GM23338 (cell line): ENCODE measurements at regions not wholly inside any gene's neighbourhood (a gene's known extent, or its start where the extent isn't known, plus 50 kb on each side); places are given as distances from the start of the nearest gene placed in this dataset.

Experiments used
- ATAC-seq: fragments of 200-7000 bp; cut with Tn5 transposase; 3 replicates; pipeline ENCODE4 v1.9.1; 2020
- DNase-seq: peaks from one replicate; pipeline ENCODE4 v3.0.0-alpha.2; 2015; ENCODE audit warnings: low spot score
- H2AFZ ChIP-seq: fragments of 200-600 bp; sonication (generic); 2 replicates; pipeline ENCODE4 v1.8.0; 2016; ENCODE audit warnings: antibody characterized with exemption, mild to moderate bottlenecking, moderate library complexity
- H3F3A ChIP-seq: fragments of 200-600 bp; sonication (generic); replicated peaks from 2 replicates; pipeline ENCODE4 v1.8.0; 2017; ENCODE audit warnings: antibody characterized with exemption, mixed run types, low read depth
- H3K27ac ChIP-seq: fragments of 200-600 bp; sonication (generic); 2 replicates; pipeline ENCODE4 v1.6.1; 2016; ENCODE audit warnings: low read depth
- H3K27me3 ChIP-seq: fragments of 200-600 bp; sonication (generic); 2 replicates; pipeline ENCODE4 v1.8.0; 2016; ENCODE audit warnings: mild to moderate bottlenecking, mixed run types, moderate library complexity; ENCODE audit not compliant: insufficient read depth
- H3K36me3 ChIP-seq: fragments of 200-600 bp; sonication (generic); 2 replicates; pipeline ENCODE4 v1.8.0; 2016; ENCODE audit warnings: mild to moderate bottlenecking; ENCODE audit not compliant: insufficient read depth
- H3K4me1 ChIP-seq: fragments of 200-600 bp; sonication (generic); 2 replicates; pipeline ENCODE4 v1.8.0; 2016; ENCODE audit warnings: mild to moderate bottlenecking, moderate library complexity; ENCODE audit not compliant: insufficient read depth
- H3K4me2 ChIP-seq: fragments of 200-600 bp; sonication (generic); 2 replicates; pipeline ENCODE4 v1.7.1; 2017; ENCODE audit warnings: mixed run types
- H3K4me3 ChIP-seq: fragments of 200-600 bp; sonication (generic); 2 replicates; pipeline ENCODE4 v1.6.1; 2016; ENCODE audit warnings: mixed run types
- H3K79me2 ChIP-seq: fragments of 200-600 bp; sonication (generic); replicated peaks from 2 replicates; pipeline ENCODE4 v1.8.0; 2017; ENCODE audit warnings: mild to moderate bottlenecking; ENCODE audit not compliant: insufficient read depth
- H3K9me2 ChIP-seq: fragments of 200-600 bp; sonication (generic); 2 replicates; pipeline ENCODE4 v1.8.0; 2017; ENCODE audit not compliant: insufficient read depth
- H4K20me1 ChIP-seq: fragments of 200-600 bp; sonication (generic); replicated peaks from 2 replicates; pipeline ENCODE4 v1.8.0; 2017; ENCODE audit warnings: mild to moderate bottlenecking; ENCODE audit not compliant: insufficient read depth
- H3K27ac Mint-ChIP-seq: 2 replicates; pipeline ENCODE4 v1.8.0; 2020; ENCODE audit warnings: inconsistent platforms, mild to moderate bottlenecking, moderate library complexity, mixed read lengths
- H3K27me3 Mint-ChIP-seq: 3 replicates; pipeline ENCODE4 v1.8.0; 2022; ENCODE audit warnings: low read depth, mild to moderate bottlenecking, moderate library complexity, mixed read lengths, inconsistent platforms; ENCODE audit not compliant: insufficient read depth, poor library complexity
- H3K36me3 Mint-ChIP-seq: 3 replicates; pipeline ENCODE4 v1.8.0; 2021; ENCODE audit warnings: low read depth, mild to moderate bottlenecking, inconsistent platforms, moderate library complexity, mixed read lengths
- H3K4me1 Mint-ChIP-seq: 3 replicates; pipeline ENCODE4 v1.8.0; 2020; ENCODE audit warnings: mild to moderate bottlenecking, inconsistent platforms, mixed read lengths
- H3K4me3 Mint-ChIP-seq: 3 replicates; pipeline ENCODE4 v1.8.0; 2021; ENCODE audit warnings: moderate library complexity, mild to moderate bottlenecking, inconsistent platforms, mixed read lengths
- H3K9me3 Mint-ChIP-seq: 3 replicates; pipeline ENCODE4 v1.8.0; 2020; ENCODE audit warnings: moderate library complexity, mild to moderate bottlenecking, inconsistent platforms, mixed read lengths
- CTCF ChIP-seq, 2 experiments: fragments of 200-600 bp in 1 of 2; sonication (generic) in 1 of 2; conservative IDR thresholded peaks; 2 replicates each; pipeline versions ENCODE4 v1.5.1 to v1.6.1; 2016 to 2017; ENCODE audit warnings: antibody characterized with exemption in 2 of 2, low read depth in 2 of 2, mild to moderate bottlenecking in 2 of 2, moderate library complexity in 1 of 2
- EZH2 ChIP-seq: fragments of 200-600 bp; sonication (generic); IDR thresholded peaks from one replicate; pipeline ENCODE4 v1.8.0; 2017; ENCODE audit warnings: antibody characterized with exemption, mild to moderate bottlenecking, low read depth; ENCODE audit not compliant: unreplicated experiment
- EZH2phosphoT487 ChIP-seq: fragments of 200-600 bp; sonication (generic); IDR thresholded peaks from one replicate; pipeline ENCODE4 v1.8.1; 2018; ENCODE audit warnings: antibody characterized with exemption; ENCODE audit not compliant: unreplicated experiment
- NANOG ChIP-seq: IDR thresholded peaks from 2 replicates; pipeline ENCODE4 v1.6.1; 2016; ENCODE audit warnings: antibody characterized with exemption, borderline replicate concordance
- STAT1 ChIP-seq: IDR thresholded peaks from one replicate; pipeline ENCODE4 v1.6.1; 2016; ENCODE audit warnings: antibody characterized with exemption; ENCODE audit not compliant: unreplicated experiment
- ZNF114 ChIP-seq: fragments of 250-450 bp; sonication (Bioruptor Pico); IDR thresholded peaks from 2 replicates; pipeline ENCODE4 v1.5.0; 2020; ENCODE audit warnings: mild to moderate bottlenecking, moderate library complexity
- ZNF331 ChIP-seq: fragments of 250-450 bp; sonication (Bioruptor Pico); IDR thresholded peaks from 2 replicates; pipeline ENCODE4 v1.5.0; 2020; ENCODE audit warnings: low read depth, mild to moderate bottlenecking, moderate library complexity
- ZNF462 ChIP-seq: fragments of 250-450 bp; sonication (Bioruptor Pico); IDR thresholded peaks from 2 replicates; pipeline ENCODE4 v1.5.0; 2020; ENCODE audit warnings: mild to moderate bottlenecking, moderate library complexity

GRCh38 chr2:22838461-22838860 is 546.5 kb upstream of the KLHL29 start:
- H3K4me3 ChIP-seq, result no peak overlapping the region
- no peaks in the 10 kb centered on the region for H3K27me3 ChIP-seq
- Mint-ChIP-seq H3K4me1 (no peaks in the 10 kb centered on the region), H3K36me3 (no peaks in the 10 kb centered on the region), H3K27me3 (no peaks in the 10 kb centered on the region), H3K4me3 (no peak overlapping the region), H3K9me3 (no peaks in the 10 kb centered on the region), H3K27ac (no peak overlapping the region)
- H4K20me1 ChIP-seq, result no peaks in the 10 kb centered on the region
- H3K4me1 ChIP-seq, result no peaks in the 10 kb centered on the region
- ATAC-seq (no peak), DNase-seq (no peak)
- no peak overlapping the region for H3K27ac ChIP-seq
- H3K36me3 ChIP-seq, result no peaks in the 10 kb centered on the region
- no peaks in the 10 kb centered on the region for H3K79me2 ChIP-seq
- H2AFZ ChIP-seq, result no peak overlapping the region
- H3K9me2 ChIP-seq, result no peaks in the 10 kb centered on the region
- no peak overlapping the region for H3K4me2 ChIP-seq
- no peak for TF ChIP-seq EZH2phosphoT487
- no peak for TF ChIP-seq STAT1
- TF ChIP-seq NANOG, result no peak
- no peak for TF ChIP-seq ZNF462
- TF ChIP-seq CTCF (conservative IDR thresholded peaks at IDR 0.05; ENCODE audit: low read depth in 2 of 2), result no peak
- TF ChIP-seq EZH2, result no peak
- no peak for TF ChIP-seq ZNF331 (CRISPR knock-in tag)
- TF ChIP-seq ZNF114 (CRISPR knock-in tag), result no peak
- no peaks in the 10 kb centered on the region for H3F3A ChIP-seq
